HepG2 (cell line): ENCODE measurements at regions not wholly inside any gene's neighbourhood (a gene's known extent, or its start where the extent isn't known, plus 50 kb on each side); places are given as distances from the start of the nearest gene placed in this dataset.

Experiments used
- ATAC-seq: fragments of 200-7000 bp; cut with Tn5 transposase; 3 replicates; pipeline ENCODE4 v1.9.1; 2020; ENCODE audit warnings: mild to moderate bottlenecking, moderate library complexity
- BruUV-seq: library from RNA; stranded (reverse); fragments of 400-500 nt; replicated peaks from 2 replicates; lab custom pipeline; 2021; lab: Mats Ljungman, UMichigan
- CTCF ChIA-PET: fragments of 300-600 bp; formaldehyde crosslinking; extraction: SDS; loops from one replicate; lab custom pipeline; 2021; ENCODE audit warnings: low total read pairs, inconsistent platforms, low intra/inter-chr PET ratio; lab: Yijun Ruan, JAX
- POLR2A ChIA-PET: fragments of 350-600 bp; sonication (Branson Sonifier 250); formaldehyde crosslinking; loops from one replicate; lab custom pipeline; 2020; ENCODE audit warnings: antibody characterized with exemption, inconsistent platforms; lab: Yijun Ruan, JAX
- DNase-seq: peaks from one replicate; pipeline ENCODE4 v3.0.0-alpha.2; 2015; ENCODE audit warnings: low spot score
- FAIRE-seq: peaks from 3 replicates; lab custom pipeline; 2011; peaks lifted over from hg19 to GRCh38; lab: Jason Lieb, UNC
- H2AFZ ChIP-seq: one replicate; pipeline ENCODE4 v1.6.1; 2011; ENCODE audit warnings: low read length, inconsistent platforms
- H3K27ac ChIP-seq: fragments of 300-600 bp; 3 replicates; pipeline ENCODE4 v1.8.0; 2011; ENCODE audit warnings: mixed run types, mild to moderate bottlenecking, mixed read lengths, low read length, inconsistent platforms; ENCODE audit not compliant: insufficient read depth; ENCODE audit errors: extremely low read length
- H3K27me3 ChIP-seq, 2 experiments: fragments of 200-600 bp in 1 of 2; 2 replicates in 1 of 2; 3 replicates in 1 of 2; pipeline versions ENCODE4 v1.6.0 to v1.8.0; 2011; ENCODE audit warnings: low read length in 2 of 2, mild to moderate bottlenecking in 2 of 2, moderate library complexity in 2 of 2, inconsistent platforms in 1 of 2; ENCODE audit not compliant: insufficient read depth in 2 of 2, control insufficient read depth in 1 of 2
- H3K36me3 ChIP-seq, 2 experiments: fragments of 200-600 bp in 1 of 2; replicated peaks in 1 of 2; 2 replicates in 1 of 2; 3 replicates in 1 of 2; pipeline versions ENCODE4 v1.5.1 to v1.8.0; 2011; ENCODE audit warnings: low read length in 2 of 2, inconsistent platforms in 1 of 2; ENCODE audit not compliant: insufficient read depth in 2 of 2, control insufficient read depth in 1 of 2
- H3K4me1 ChIP-seq: 2 replicates; pipeline ENCODE4 v1.5.1; 2012; ENCODE audit warnings: low read length, inconsistent platforms; ENCODE audit not compliant: insufficient read depth
- H3K4me2 ChIP-seq: 2 replicates; pipeline ENCODE4 v1.6.0; 2011; ENCODE audit warnings: low read depth, low read length, inconsistent platforms
- H3K4me3 ChIP-seq, 3 experiments: fragments of 200-600 bp in 1 of 3; sonication (generic), shearing (Covaris generic) in 1 of 3; replicated peaks in 1 of 3; 2 replicates each; pipeline ENCODE4 v1.5.1; 2011 to 2016; ENCODE audit warnings: low read length in 3 of 3, inconsistent platforms in 2 of 3, low read depth in 2 of 3, mild to moderate bottlenecking in 2 of 3, control low read depth in 1 of 3, mixed read lengths in 1 of 3; ENCODE audit not compliant: insufficient read depth in 1 of 3
- H3K79me2 ChIP-seq: one replicate; pipeline ENCODE4 v1.6.1; 2011; ENCODE audit warnings: low read length, inconsistent platforms; ENCODE audit not compliant: insufficient read depth
- H3K9ac ChIP-seq: 2 replicates; pipeline ENCODE4 v1.6.0; 2011; ENCODE audit warnings: mild to moderate bottlenecking, low read depth, low read length, inconsistent platforms; ENCODE audit not compliant: insufficient read depth
- H3K9me3 ChIP-seq: 2 replicates; pipeline ENCODE4 v1.5.1; 2012; ENCODE audit warnings: mild to moderate bottlenecking, low read length
- H4K20me1 ChIP-seq: 2 replicates; pipeline ENCODE4 v1.6.0; 2011; ENCODE audit warnings: inconsistent platforms, mild to moderate bottlenecking, low read length, moderate library complexity; ENCODE audit not compliant: insufficient read depth
- ARHGAP35 ChIP-seq: sonication (generic); formaldehyde crosslinking; IDR thresholded peaks from 2 replicates; pipeline ENCODE4 v1.9.0; 2022; ENCODE audit warnings: mild to moderate bottlenecking, inconsistent platforms, moderate library complexity, missing genetic modification reagents, borderline replicate concordance
- CCAR2 ChIP-seq: fragments of 200-400 bp; formaldehyde crosslinking; optimal IDR thresholded peaks from 2 replicates; pipeline ENCODE3; 2018; ENCODE audit warnings: low read depth, mild to moderate bottlenecking, low read length, moderate library complexity
- CEBPB ChIP-seq: IDR thresholded peaks from 2 replicates; pipeline ENCODE4 v1.6.1; 2011; ENCODE audit warnings: low read depth, low read length, improper control_type of control experiment, borderline replicate concordance
- CHD2 ChIP-seq: IDR thresholded peaks from 2 replicates; pipeline ENCODE4 v1.6.1; 2011; ENCODE audit warnings: low read depth, low read length, improper control_type of control experiment
- CREBL2 ChIP-seq: sonication (generic); formaldehyde crosslinking; IDR thresholded peaks from 2 replicates; pipeline ENCODE4 v1.8.1; 2023; ENCODE audit warnings: missing genetic modification reagents, mild to moderate bottlenecking, borderline replicate concordance
- EED ChIP-seq: sonication (generic); formaldehyde crosslinking; IDR thresholded peaks from 2 replicates; pipeline ENCODE4 v1.5.0; 2020; ENCODE audit warnings: mild to moderate bottlenecking, missing genetic modification reagents
- FLYWCH1 ChIP-seq: sonication (generic); formaldehyde crosslinking; IDR thresholded peaks from 2 replicates; pipeline ENCODE4 v1.8.1; 2023; ENCODE audit warnings: mild to moderate bottlenecking, missing genetic modification reagents
- HNRNPUL1 ChIP-seq: fragments of 200-400 bp; formaldehyde crosslinking; IDR thresholded peaks from 2 replicates; pipeline ENCODE4 v1.6.1; 2017; ENCODE audit warnings: low read depth, mild to moderate bottlenecking, low read length, moderate library complexity
- MBD4 ChIP-seq: IDR thresholded peaks from 2 replicates; pipeline ENCODE4 v1.6.1; 2012; ENCODE audit warnings: low read length, inconsistent platforms, borderline replicate concordance
- MED13 ChIP-seq: sonication (generic); formaldehyde crosslinking; IDR thresholded peaks from 2 replicates; pipeline ENCODE4 v1.5.0; 2020; ENCODE audit warnings: missing genetic modification reagents
- MXD4 ChIP-seq: IDR thresholded peaks from 2 replicates; pipeline ENCODE4 v1.6.1; 2016; ENCODE audit warnings: mild to moderate bottlenecking, missing biosample characterization, missing genetic modification reagents
- NFKBIZ ChIP-seq: IDR thresholded peaks from 2 replicates; pipeline ENCODE4 v1.6.1; 2018; ENCODE audit warnings: missing genetic modification reagents, missing compliant biosample characterization
- NFRKB ChIP-seq: fragments of 450-650 bp; IDR thresholded peaks from 2 replicates; pipeline ENCODE4 v1.6.1; 2017
- NR2F6 ChIP-seq, 2 experiments: IDR thresholded peaks; 2 replicates each; pipeline ENCODE4 v1.6.1; 2016; ENCODE audit warnings: antibody characterized with exemption in 1 of 2, mild to moderate bottlenecking in 1 of 2
- RARA ChIP-seq: IDR thresholded peaks from 2 replicates; pipeline ENCODE4 v1.6.1; 2016; ENCODE audit warnings: missing genetic modification reagents, missing compliant biosample characterization
- SP140L ChIP-seq: sonication (generic); formaldehyde crosslinking; IDR thresholded peaks from 2 replicates; pipeline ENCODE4 v1.4.0; 2020; ENCODE audit warnings: missing genetic modification reagents, borderline replicate concordance
- TAF1 ChIP-seq: sonication (generic); formaldehyde crosslinking; IDR thresholded peaks from 2 replicates; pipeline ENCODE4 v1.4.0; 2020; ENCODE audit warnings: missing genetic modification reagents
- ZNF101 ChIP-seq: sonication (generic); formaldehyde crosslinking; IDR thresholded peaks from 2 replicates; pipeline ENCODE4 v1.4.0; 2020; ENCODE audit warnings: mild to moderate bottlenecking, low read depth, missing genetic modification reagents, borderline replicate concordance
- ZNF232 ChIP-seq: sonication (generic); formaldehyde crosslinking; IDR thresholded peaks from 2 replicates; pipeline ENCODE4 v1.4.0; 2020; ENCODE audit warnings: missing genetic modification reagents, borderline replicate concordance
- ZNF441 ChIP-seq: sonication (generic); formaldehyde crosslinking; IDR thresholded peaks from 2 replicates; pipeline ENCODE4 v1.7.0; 2021; ENCODE audit warnings: missing genetic modification reagents, borderline replicate concordance
- ZNF747 ChIP-seq: sonication (generic); formaldehyde crosslinking; IDR thresholded peaks from 2 replicates; pipeline ENCODE4 v1.8.1; 2023; ENCODE audit warnings: missing genetic modification reagents, mild to moderate bottlenecking, borderline replicate concordance
- ZNF782 ChIP-seq: sonication (generic); formaldehyde crosslinking; IDR thresholded peaks from 2 replicates; pipeline ENCODE4 v1.4.0; 2020; ENCODE audit warnings: missing genetic modification reagents, mild to moderate bottlenecking, borderline replicate concordance
- WGBS: methylation state at CpG from one replicate; pipeline ENCODE4 v1.1.6; 2017; ENCODE audit warnings: low lambda C conversion rate; 5-methylcytosine and 5-hydroxymethylcytosine counted together
- in situ Hi-C: cut with HindIII; loops from 2 replicates; pipeline ENCODE4 v1.10.0; 2017; ENCODE audit warnings: low pct_unique_long_range_greater_than_20kb; ENCODE audit not compliant: extremely low pct_ligation_motif_present
- intact Hi-C: fragments of 100-400 bp; cut with micrococcal nuclease; formaldehyde crosslinking; loops from one replicate; pipeline ENCODE4 v1.10.0; 2022; ENCODE audit not compliant: unreplicated experiment

GRCh38 chr5:6115852-6116251 is 262.5 kb downstream of the MED10 start:
- no peak overlapping the region for H3K4me2 ChIP-seq
- H3K36me3 ChIP-seq: no peaks in the 10 kb centered on the region
- H3K9me3 ChIP-seq: no peaks in the 10 kb centered on the region
- ATAC-seq: no peak
- BruUV-seq: no TSS peak
- H3K27me3 ChIP-seq: no peaks in the 10 kb centered on the region
- ChIA-PET POLR2A (no interaction called here), CTCF (no interaction called here)
- no peak overlapping the region for H3K9ac ChIP-seq
- in situ Hi-C loops: no loop called here
- FAIRE-seq: no peak
- H3K27ac ChIP-seq: no peak overlapping the region
- H2AFZ ChIP-seq: no peak overlapping the region
- H3K4me3 ChIP-seq: no peak overlapping the region
- H3K79me2 ChIP-seq: no peaks in the 10 kb centered on the region
- WGBS: 56% methylated on average over 4 of the region's 4 CpGs
- no peak for DNase-seq
- TF ChIP-seq NFRKB (no peak), ARHGAP35 (CRISPR knock-in tag) (no peak), ZNF441 (CRISPR knock-in tag) (no peak), CCAR2 (no peak), SP140L (CRISPR knock-in tag) (no peak), CREBL2 (CRISPR knock-in tag) (no peak), TAF1 (CRISPR knock-in tag) (no peak), CEBPB (no peak), FLYWCH1 (CRISPR knock-in tag) (no peak)
- TF ChIP-seq, all 625 proteins: peak for 0
- H3K4me1 ChIP-seq: no peaks in the 10 kb centered on the region
- no peaks in the 10 kb centered on the region for H4K20me1 ChIP-seq
- intact Hi-C loops: no loop called here

GRCh38 chr5:6112538-6112937 is 265.8 kb downstream of the MED10 start:
- H3K79me2 ChIP-seq: no peaks in the 10 kb centered on the region
- H3K4me2 ChIP-seq: no peak overlapping the region
- no peaks in the 10 kb centered on the region for H3K4me1 ChIP-seq
- ChIA-PET CTCF (no interaction called here), POLR2A (no interaction called here)
- intact Hi-C loops (no loop called here), in situ Hi-C loops (no loop called here)
- no peak overlapping the region for H3K9ac ChIP-seq
- no peak overlapping the region for H2AFZ ChIP-seq
- ATAC-seq: no peak
- FAIRE-seq: no peak
- H4K20me1 ChIP-seq: no peaks in the 10 kb centered on the region
- H3K36me3 ChIP-seq: no peaks in the 10 kb centered on the region
- no peak overlapping the region for H3K4me3 ChIP-seq
- DNase-seq: no peak
- BruUV-seq: no TSS peak
- no peaks in the 10 kb centered on the region for H3K9me3 ChIP-seq
- peaks cover 0 to 10% of the 10 kb centered on the region in 2 experiments; a peak in 1 of 5 replicates for H3K27me3 ChIP-seq
- H3K27ac ChIP-seq: no peak overlapping the region
- TF ChIP-seq MED13 (CRISPR knock-in tag) (no peak), RARA (CRISPR knock-in tag) (no peak), NFKBIZ (no peak), NR2F6 (IDR thresholded peaks at IDR 0.05) (no peak), NR2F6 (CRISPR knock-in tag; IDR thresholded peaks at IDR 0.05) (no peak), ZNF782 (no peak), ZNF101 (CRISPR knock-in tag) (no peak), SP140L (CRISPR knock-in tag) (no peak), ZNF747 (CRISPR knock-in tag) (no peak), EED (CRISPR knock-in tag) (no peak), MBD4 (no peak), CHD2 (no peak), MXD4 (CRISPR knock-in tag) (no peak), HNRNPUL1 (no peak), ARHGAP35 (CRISPR knock-in tag) (no peak), ZNF232 (CRISPR knock-in tag) (no peak)
